GM18868 (cell line): ENCODE measurements at regions not wholly inside any gene's neighbourhood (a gene's known extent, or its start where the extent isn't known, plus 50 kb on each side); places are given as distances from the start of the nearest gene placed in this dataset.
"Not testable (repeated sequence)": the region's sequence is repeated elsewhere in the genome, so short reads cannot be mapped to it uniquely, and the experiment has no call there.

Experiments
- ATAC-seq: cut with Tn5 transposase; IDR thresholded peaks from one replicate; pipeline ENCODE4 v1.9.1; 2021; ENCODE audit warnings: mild to moderate bottlenecking, moderate library complexity; ENCODE audit not compliant: unreplicated experiment

GRCh38 chr3:75380276-75380771 lies 283.8 kb upstream of the FRG2C start:
- ATAC-seq: no peak

- not testable (repeated sequence) for ATAC-seq
Observed at GRCh38 chr3:75384016-75384415, 280.1 kb upstream of the FRG2C start.

- not testable (repeated sequence) for ATAC-seq
Observed at GRCh38 chr3:75388486-75389124, 275.5 kb upstream of the FRG2C start.

GRCh38 chr3:75393288-75393694 lies 270.8 kb upstream of the FRG2C start:
- ATAC-seq: not testable (repeated sequence)

- not testable (repeated sequence) for ATAC-seq
Observed at GRCh38 chr3:75394102-75394501, 270.0 kb upstream of the FRG2C start.

GRCh38 chr3:75394562-75395360 lies 269.4 kb upstream of the FRG2C start:
- ATAC-seq: not testable (repeated sequence)

- no peak for ATAC-seq
Observed at GRCh38 chr3:75395580-75396315, 268.4 kb upstream of the FRG2C start.

- no peak for ATAC-seq
Observed at GRCh38 chr3:75396316-75396802, 267.8 kb upstream of the FRG2C start.

GRCh38 chr3:75397486-75397885 lies 266.6 kb upstream of the FRG2C start:
- not testable (repeated sequence) for ATAC-seq

GRCh38 chr3:75422101-75422945 lies 241.8 kb upstream of the FRG2C start:
- ATAC-seq: not testable (repeated sequence)

- ATAC-seq: not testable (repeated sequence)
Observed at GRCh38 chr3:75425379-75425778, 238.7 kb upstream of the FRG2C start.

GRCh38 chr3:75427486-75427885 lies 236.6 kb upstream of the FRG2C start:
- not testable (repeated sequence) for ATAC-seq

GRCh38 chr3:75427906-75428305 lies 236.2 kb upstream of the FRG2C start:
- not testable (repeated sequence) for ATAC-seq

- not testable (repeated sequence) for ATAC-seq
Observed at GRCh38 chr3:75429561-75430220, 234.4 kb upstream of the FRG2C start.

- ATAC-seq: not testable (repeated sequence)
Observed at GRCh38 chr3:75430406-75430805, 233.7 kb upstream of the FRG2C start.

GRCh38 chr3:75431120-75431519 lies 233.0 kb upstream of the FRG2C start:
- ATAC-seq: not testable (repeated sequence)

- not testable (repeated sequence) for ATAC-seq
Observed at GRCh38 chr3:75432466-75432865, 231.7 kb upstream of the FRG2C start.

GRCh38 chr3:75432885-75433284 lies 231.2 kb upstream of the FRG2C start:
- not testable (repeated sequence) for ATAC-seq

GRCh38 chr3:75433295-75433694 lies 230.8 kb upstream of the FRG2C start:
- ATAC-seq: not testable (repeated sequence)
